ENCODE measurements at regions not wholly inside any gene's neighbourhood (a gene's known extent, or its start where the extent isn't known, plus 50 kb on each side); places are given as distances from the start of the nearest gene placed in this dataset.

DNA sequence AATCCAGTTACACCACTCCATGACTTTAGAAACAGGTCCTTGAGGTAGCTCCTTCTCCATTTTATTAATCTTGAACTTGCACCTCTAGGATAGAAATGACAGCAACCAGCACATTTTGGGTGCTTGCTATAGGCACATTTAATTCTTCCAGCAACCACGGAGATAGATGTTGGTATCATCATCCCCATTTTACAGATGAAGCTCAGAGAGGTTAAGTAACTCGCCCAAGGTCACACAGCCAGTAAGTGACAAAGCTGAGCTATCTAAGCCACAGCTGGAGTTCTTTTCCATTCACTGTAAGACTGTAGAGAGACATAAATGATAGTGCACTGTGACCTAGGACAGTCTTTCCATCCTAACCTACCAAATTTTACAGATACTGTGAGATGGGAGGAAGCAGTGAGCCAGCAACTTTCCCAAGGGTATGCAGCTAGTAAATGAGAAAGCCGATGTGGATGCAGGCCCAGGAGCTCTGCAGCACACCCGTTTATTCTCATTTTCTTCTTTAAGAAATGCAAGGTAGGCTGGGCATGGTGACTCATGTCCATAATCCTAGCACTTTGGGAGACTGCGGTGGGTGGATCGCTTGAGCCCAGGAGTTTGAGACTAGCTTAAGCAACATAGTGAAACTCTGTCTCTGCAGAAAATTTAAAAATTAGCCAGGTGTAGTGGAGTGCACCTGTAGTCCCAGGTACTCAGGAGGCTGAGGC is 103.2 kb downstream of the TBX5 start:
- DNase-seq = no peak

DNA sequence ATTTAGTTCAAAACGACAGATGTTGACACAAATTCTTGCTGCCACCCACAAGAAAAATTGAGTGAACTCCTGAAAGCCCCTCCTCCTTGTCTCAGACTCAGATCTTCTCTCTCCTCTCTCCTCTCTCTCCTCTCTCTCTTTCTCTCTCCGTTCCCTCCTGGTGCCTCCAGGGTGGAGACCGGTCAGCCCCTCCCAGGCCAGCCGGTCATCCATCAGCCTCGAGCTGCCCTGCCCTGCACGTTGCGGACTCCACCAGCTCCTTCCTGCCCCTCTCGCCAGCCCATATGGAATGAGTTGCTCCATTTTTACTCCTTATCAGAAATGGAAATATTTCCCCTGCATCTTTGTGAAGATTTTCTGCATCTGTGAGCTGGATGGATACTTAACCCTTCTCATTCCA is 103.8 kb downstream of the TBX5 start:
- DNase-seq = no peak

- no peak for DNase-seq
Measured at GRCh38 chr12:114294303-114294685, 111.7 kb downstream of the TBX5 start.

DNA sequence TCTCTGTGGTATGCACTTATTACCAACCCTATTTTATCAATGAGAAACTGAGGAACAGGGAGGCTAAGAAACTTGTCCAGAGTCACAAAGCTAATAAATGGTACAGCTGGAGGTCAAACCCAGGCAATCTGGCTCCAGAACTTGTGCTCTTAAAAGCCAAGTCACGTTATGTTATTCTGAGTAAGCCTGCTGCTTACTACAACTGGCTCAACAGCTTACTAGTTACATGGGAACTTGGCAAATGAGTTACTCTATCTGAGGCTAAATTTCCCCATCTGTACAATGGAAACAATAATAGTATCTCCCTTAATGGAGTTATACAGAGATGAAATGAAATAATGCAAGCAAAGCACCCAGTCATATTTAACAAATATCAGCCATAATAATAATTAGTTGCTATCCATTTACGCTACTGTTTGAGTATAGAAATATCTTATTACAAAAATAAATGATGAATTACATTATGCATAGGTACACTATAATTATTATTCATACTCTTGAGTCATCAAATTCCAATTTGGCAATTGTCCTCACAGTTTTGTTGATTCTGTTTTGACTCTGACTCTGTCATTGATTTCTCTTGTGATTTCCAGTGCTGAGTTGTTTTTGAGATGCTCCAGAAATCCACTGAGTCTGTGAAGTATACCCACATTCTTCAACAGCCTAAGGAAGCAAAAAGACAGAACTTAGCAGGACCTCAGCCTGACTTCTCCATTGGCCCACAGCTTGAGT is 112.2 kb downstream of the TBX5 start:
- no peak for DNase-seq

GRCh38 chr12:114293073-114293472 is 112.9 kb downstream of the TBX5 start:
- no peak for DNase-seq

- DNase-seq = no peak
Measured at GRCh38 chr12:114291389-114292060, 114.4 kb downstream of the TBX5 start.

DNA sequence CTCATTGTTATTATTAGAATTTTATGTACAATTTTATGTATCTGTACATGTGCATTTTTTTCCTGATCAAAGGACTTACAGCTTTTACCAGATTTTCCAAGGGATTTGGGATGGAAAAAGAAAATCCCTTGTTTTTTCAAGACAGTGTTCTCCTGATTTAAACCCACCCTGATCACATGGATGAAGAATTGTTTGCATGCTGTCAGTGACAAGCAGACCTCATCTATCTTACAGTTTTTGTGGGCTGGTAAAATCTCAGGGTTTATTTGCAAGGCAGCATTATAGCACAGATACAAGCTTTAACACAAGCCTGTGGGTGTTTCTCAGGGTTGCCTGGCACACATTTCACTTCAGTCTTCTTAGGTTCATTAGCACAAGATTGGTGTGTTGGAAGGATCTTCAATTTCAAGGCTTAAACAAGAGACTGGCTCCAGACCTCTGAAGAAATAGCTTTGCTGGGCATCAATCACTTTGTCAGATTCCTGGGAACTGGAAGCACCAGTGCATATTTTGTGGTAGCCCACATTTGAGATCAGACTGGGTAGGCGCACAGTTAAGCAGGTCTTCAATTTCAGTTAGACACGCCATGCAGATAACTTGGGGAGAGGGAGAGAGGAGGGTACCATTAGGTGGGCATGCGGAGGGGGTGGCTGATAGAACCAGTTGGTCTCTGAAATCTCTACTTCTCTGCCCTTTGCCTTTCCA is 118.0 kb downstream of the TBX5 start:
- DNase-seq = no peak

GRCh38 chr12:114286145-114286544 is 119.8 kb downstream of the TBX5 start:
- no peak for DNase-seq

- DNase-seq = no peak
Measured at GRCh38 chr12:114285554-114285953, 120.4 kb downstream of the TBX5 start.

DNA sequence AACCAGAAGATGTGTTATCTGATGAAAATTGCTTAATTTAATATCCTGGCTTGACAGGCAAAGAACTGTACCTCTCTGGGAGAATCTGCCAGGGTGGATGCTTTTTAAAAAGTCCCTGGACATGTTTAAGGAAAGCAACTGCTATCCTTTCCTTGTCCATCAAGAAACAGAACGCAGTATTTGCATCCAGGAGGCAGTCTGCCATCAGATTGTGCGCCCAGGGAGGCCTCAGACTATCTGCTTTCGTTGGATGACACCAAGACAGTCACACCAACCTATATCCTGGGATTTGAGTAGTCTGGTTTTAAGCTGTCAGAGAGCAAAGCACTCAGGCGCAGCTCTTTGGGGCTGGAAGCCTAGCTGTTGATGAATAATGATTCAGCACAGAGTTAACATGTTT is 121.9 kb downstream of the TBX5 start:
- no peak for DNase-seq

GRCh38 chr12:114275932-114276785 is 129.8 kb downstream of the TBX5 start:
- no peak for DNase-seq

GRCh38 chr12:114275086-114275485 is 130.9 kb downstream of the TBX5 start:
- no peak for DNase-seq

DNA sequence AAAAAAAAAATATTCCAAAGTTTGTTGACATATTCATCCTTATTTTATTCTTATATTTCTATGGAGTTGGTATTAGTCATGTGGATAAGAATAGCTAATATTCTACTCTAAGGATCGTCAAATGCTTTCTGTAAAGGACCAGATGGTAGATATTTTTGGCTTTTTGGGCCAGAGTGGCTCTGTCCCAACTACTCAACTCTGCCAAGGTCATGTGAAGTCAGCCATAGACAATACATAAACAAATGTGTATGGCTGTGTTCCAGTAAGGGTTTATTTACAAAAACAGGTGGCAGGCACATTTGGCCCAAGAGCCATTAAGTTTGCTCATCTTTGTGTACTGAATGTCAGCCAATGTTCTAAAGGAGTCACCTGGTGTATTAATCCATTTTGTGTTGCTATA is 131.8 kb downstream of the TBX5 start:
- no peak for DNase-seq

GRCh38 chr12:114272605-114273004 is 133.3 kb downstream of the TBX5 start:
- no peak for DNase-seq

- DNase-seq = no peak
Measured at GRCh38 chr12:114272071-114272470, 133.9 kb downstream of the TBX5 start.

- DNase-seq = no peak
Measured at GRCh38 chr12:114269153-114269552, 136.8 kb downstream of the TBX5 start.

DNA sequence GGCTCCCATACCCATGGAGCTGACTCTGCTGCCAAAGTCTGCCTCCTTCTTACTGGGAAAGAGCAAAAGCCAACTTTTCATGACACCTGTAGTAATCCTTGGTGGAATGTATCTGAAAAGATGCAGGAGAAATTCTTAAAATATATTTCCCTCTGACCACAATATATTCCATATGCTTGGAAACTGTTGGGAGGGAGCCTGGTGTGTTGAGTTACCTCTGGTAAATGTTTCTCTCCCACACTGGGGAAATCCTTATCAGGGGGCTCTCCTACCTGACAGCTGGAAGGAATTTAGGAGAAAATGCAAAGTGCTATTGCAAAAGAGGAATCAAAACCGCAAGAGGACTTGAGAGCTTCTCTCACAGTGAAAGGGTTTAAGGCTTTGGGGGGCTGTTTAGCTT is 139.4 kb downstream of the TBX5 start:
- no peak for DNase-seq

DNA sequence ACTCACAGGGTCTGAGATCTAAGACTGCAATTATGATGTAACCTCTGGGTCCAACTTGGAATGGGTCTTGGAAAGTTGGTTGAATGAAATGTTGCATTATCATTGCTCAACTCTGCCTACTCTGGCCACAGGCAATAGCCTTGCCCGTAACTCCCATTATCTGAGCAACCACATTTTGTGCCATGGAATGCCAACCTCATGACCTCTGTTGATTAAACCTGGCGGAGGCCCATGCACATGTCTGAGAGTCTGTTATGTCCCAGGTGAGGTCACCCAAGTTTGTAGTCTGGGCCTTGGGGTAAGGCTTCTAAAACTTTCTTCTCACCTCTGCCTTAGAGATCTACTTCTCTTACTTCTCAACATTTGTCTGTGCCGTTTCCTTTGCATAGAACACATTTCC is 140.9 kb downstream of the TBX5 start:
- no peak for DNase-seq

- DNase-seq = no peak
Measured at GRCh38 chr12:114263056-114263805, 142.7 kb downstream of the TBX5 start.

GRCh38 chr12:114257687-114258086 is 148.3 kb downstream of the TBX5 start:
- no peak for DNase-seq

DNA sequence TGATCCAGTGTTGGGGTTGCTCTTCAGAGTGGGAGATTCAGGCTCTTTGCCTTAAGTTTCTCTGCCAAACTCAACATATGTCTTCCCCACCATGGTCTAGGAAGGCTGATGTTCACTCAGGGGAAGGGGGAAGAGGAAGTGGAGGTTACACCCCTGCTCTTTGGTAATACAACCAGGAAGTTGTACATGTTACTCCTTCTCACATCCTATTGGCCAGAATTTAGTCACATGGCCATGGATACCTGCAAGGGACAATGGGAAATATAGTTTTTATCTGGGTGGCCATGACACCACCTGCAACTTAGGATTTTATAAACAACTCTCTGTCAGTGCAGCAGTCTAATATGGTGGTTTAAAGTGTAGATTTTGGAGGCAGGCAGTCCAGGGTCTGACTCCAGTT is 150.9 kb downstream of the TBX5 start:
- no peak for DNase-seq

All from stimulated activated naive CD4-positive, alpha-beta T cell treated with Interleukin-2 at 50 U/mL for 16 hours (primary cell).